ENCODE measurements at regions not wholly inside any gene's neighbourhood (a gene's known extent, or its start where the extent isn't known, plus 50 kb on each side); places are given as distances from the start of the nearest gene placed in this dataset.

DNA sequence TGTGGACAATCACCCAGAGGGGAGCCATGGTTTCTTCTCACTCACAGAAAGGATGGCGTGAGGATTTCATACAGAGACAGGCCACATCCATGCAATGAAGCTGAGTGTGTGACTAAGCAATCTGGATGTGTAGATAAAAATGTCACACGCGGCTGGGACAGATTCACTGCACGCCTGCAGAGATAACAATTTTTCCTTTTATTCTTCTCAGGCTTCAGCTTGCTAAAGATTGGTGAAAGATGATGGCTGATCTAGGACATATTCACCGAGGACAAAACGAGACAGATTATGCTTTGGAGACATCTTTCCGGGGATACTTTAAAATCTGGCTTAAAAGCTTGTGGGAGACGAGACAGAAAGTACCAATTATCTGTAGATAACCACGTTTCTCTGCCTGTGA lies 313.9 kb upstream of the TRPC7 start:
- H3K36me3 ChIP-seq (ENCODE audit: control insufficient read depth in 2 of 2, insufficient read depth in 2 of 2, low read length in 1 of 2), result no peaks in the 10 kb centered on the region
- no peaks in the 10 kb centered on the region for H3K4me1 ChIP-seq (ENCODE audit: control insufficient read depth, insufficient read depth, low read length)
- H4K20me1 ChIP-seq (ENCODE audit: control insufficient read depth, insufficient read depth), result no peaks in the 10 kb centered on the region
- WGBS (ENCODE audit: insufficient coverage, insufficient replicate concordance, low lambda C conversion rate, missing lambda C conversion rate), result 32% methylated on average over 9 of the region's 9 CpGs
- no peak for FAIRE-seq
- H3K9ac ChIP-seq (ENCODE audit: control insufficient read depth, insufficient read depth, low read length), result no peak overlapping the region
- SMC1A ChIA-PET (ENCODE audit: uncharacterized antibody, unreplicated experiment), result no interaction called here
- CTCF ChIA-PET, result no interaction called here
- ATAC-seq, result no peak
- in situ Hi-C loops (cut with MboI) (no loop called here), intact Hi-C loops (cut with micrococcal nuclease; ENCODE audit: unreplicated experiment) (no loop called here)
- no peak overlapping the region for H3K4me3 ChIP-seq
- no peak overlapping the region for H3K4me2 ChIP-seq (ENCODE audit: control insufficient read depth, insufficient read depth)
- no peak for DNase-seq (ENCODE audit: low read depth, low spot score)
- TF ChIP-seq ESRRA (IDR thresholded peaks at IDR 0.05; ENCODE audit: low read length) (no peak), BCL11A (IDR thresholded peaks at IDR 0.05; ENCODE audit: low read depth, low read length) (no peak), JUND (IDR thresholded peaks at IDR 0.05; ENCODE audit: low read depth, low read length) (no peak), CREM (IDR thresholded peaks at IDR 0.05; ENCODE audit: low read depth) (no peak), HDAC2 (IDR thresholded peaks at IDR 0.05) (no peak), TCF3 (IDR thresholded peaks at IDR 0.05; ENCODE audit: borderline replicate concordance, insufficient read depth, low read depth, low read length) (no peak), RCOR1 (conservative IDR thresholded peaks at IDR 0.05; ENCODE audit: low read depth, low read length) (no peak), MXI1 (IDR thresholded peaks at IDR 0.05; ENCODE audit: low read depth, low read length) (no peak), STAT3 (IDR thresholded peaks at IDR 0.05; ENCODE audit: low read depth, low read length) (no peak)
- TF ChIP-seq, protein P1, sequence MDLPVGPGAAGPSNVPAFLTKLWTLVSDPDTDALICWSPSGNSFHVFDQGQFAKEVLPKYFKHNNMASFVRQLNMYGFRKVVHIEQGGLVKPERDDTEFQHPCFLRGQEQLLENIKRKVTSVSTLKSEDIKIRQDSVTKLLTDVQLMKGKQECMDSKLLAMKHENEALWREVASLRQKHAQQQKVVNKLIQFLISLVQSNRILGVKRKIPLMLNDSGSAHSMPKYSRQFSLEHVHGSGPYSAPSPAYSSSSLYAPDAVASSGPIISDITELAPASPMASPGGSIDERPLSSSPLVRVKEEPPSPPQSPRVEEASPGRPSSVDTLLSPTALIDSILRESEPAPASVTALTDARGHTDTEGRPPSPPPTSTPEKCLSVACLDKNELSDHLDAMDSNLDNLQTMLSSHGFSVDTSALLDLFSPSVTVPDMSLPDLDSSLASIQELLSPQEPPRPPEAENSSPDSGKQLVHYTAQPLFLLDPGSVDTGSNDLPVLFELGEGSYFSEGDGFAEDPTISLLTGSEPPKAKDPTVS (IDR thresholded peaks at IDR 0.05; ENCODE audit: low read depth, low read length), result no peak
- TF ChIP-seq, protein P2, sequence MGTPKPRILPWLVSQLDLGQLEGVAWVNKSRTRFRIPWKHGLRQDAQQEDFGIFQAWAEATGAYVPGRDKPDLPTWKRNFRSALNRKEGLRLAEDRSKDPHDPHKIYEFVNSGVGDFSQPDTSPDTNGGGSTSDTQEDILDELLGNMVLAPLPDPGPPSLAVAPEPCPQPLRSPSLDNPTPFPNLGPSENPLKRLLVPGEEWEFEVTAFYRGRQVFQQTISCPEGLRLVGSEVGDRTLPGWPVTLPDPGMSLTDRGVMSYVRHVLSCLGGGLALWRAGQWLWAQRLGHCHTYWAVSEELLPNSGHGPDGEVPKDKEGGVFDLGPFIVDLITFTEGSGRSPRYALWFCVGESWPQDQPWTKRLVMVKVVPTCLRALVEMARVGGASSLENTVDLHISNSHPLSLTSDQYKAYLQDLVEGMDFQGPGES (IDR thresholded peaks at IDR 0.05), result no peak
- BruUV-seq (replicated peaks), result no TSS peak
- H3K27ac ChIP-seq (ENCODE audit: control insufficient read depth, insufficient read depth), result no peak overlapping the region
- no peaks in the 10 kb centered on the region; the same call in 2 of the 3 replicates for H3K9me3 ChIP-seq (replicated peaks; ENCODE audit: control insufficient read depth, insufficient read depth, low read length)
- no peaks in the 10 kb centered on the region for H3K79me2 ChIP-seq (ENCODE audit: control insufficient read depth, insufficient read depth, low read length)
- H3K27me3 ChIP-seq (replicated peaks in 1 of 2; ENCODE audit: control insufficient read depth in 2 of 2, insufficient read depth in 2 of 2, low read length in 1 of 2), result no peaks in the 10 kb centered on the region
- H2AFZ ChIP-seq (ENCODE audit: control insufficient read depth, low read depth, low read length), result no peak overlapping the region
- POLR2A ChIA-PET, result no interaction called here
- RAD21 ChIA-PET (ENCODE audit: unreplicated experiment), result no interaction called here

All from GM12878 (cell line).